ENCODE measurements at regions not wholly inside any gene's neighbourhood (a gene's known extent, or its start where the extent isn't known, plus 50 kb on each side); places are given as distances from the start of the nearest gene placed in this dataset.

GRCh38 chr3:73694983-73695757 is 70.4 kb upstream of the PDZRN3 start:
- ATAC-seq (no peak), FAIRE-seq (no peak), DNase-seq (no peak)
- H3K4me3 ChIP-seq: no peak overlapping the region
- H3K27ac ChIP-seq: no peak overlapping the region
- intact Hi-C loops (cut with DNase I): no loop called here
- 70 to 82% methylated on average over 1 of the region's 1 CpG for WGBS, 2 donors
- H3K36me3 ChIP-seq: no peaks in the 10 kb centered on the region
- no peaks in the 10 kb centered on the region for H3K27me3 ChIP-seq
- TF ChIP-seq, protein P1, sequence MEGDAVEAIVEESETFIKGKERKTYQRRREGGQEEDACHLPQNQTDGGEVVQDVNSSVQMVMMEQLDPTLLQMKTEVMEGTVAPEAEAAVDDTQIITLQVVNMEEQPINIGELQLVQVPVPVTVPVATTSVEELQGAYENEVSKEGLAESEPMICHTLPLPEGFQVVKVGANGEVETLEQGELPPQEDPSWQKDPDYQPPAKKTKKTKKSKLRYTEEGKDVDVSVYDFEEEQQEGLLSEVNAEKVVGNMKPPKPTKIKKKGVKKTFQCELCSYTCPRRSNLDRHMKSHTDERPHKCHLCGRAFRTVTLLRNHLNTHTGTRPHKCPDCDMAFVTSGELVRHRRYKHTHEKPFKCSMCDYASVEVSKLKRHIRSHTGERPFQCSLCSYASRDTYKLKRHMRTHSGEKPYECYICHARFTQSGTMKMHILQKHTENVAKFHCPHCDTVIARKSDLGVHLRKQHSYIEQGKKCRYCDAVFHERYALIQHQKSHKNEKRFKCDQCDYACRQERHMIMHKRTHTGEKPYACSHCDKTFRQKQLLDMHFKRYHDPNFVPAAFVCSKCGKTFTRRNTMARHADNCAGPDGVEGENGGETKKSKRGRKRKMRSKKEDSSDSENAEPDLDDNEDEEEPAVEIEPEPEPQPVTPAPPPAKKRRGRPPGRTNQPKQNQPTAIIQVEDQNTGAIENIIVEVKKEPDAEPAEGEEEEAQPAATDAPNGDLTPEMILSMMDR (IDR thresholded peaks at IDR 0.05): no peak
- no peaks in the 10 kb centered on the region for H3K4me1 ChIP-seq
- H3K9me3 ChIP-seq: no peaks in the 10 kb centered on the region

DNA sequence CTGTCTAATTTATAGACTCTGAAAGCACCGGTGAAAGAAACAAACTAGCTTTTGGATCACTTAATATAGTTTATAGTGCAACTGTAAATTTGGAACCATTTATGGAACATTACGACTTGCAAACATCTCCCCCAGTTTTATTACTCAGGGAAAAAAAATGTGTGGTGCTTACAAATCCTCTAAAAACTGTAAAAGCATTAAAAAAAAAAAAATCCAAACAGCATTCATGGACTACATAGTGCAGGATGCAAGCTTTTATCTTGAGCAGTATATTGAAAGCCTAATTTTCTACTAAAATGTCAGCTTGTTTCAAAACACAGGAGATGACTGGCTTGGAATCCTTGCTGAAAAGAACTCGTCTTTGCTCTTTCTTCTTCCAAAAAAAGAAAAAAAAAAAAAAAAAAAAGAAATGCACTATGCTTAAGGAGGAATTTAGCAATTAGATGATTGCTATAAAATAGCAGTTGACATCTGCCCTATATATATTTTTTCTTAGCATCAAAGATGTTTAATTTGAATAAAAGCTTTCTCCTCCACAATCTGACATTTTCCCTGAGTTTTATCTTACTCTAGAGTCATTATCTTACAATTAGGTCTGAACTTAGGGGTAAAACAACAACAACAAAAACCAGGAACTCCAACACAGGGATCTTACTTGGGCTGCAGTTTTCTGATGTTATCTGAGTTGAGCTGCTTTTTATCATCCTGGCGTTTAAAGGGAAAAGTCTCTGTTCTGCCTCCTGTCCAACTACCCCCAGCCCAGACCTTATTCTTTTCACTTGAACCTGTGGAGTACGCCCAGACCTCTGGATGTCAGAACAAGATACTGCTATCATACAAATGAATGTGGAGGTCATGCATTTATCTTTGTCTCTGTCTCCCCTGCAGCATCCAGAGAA is 62.6 kb upstream of the PDZRN3 start:
- ATAC-seq: peak in 1 of 4 donors; percentile 16
- H3K27me3 ChIP-seq: no peaks in the 10 kb centered on the region
- H3K4me3 ChIP-seq: no peak overlapping the region
- no peaks in the 10 kb centered on the region for H3K4me1 ChIP-seq
- no peaks in the 10 kb centered on the region for H3K9me3 ChIP-seq
- TF ChIP-seq, protein P1 (IDR thresholded peaks at IDR 0.05): no peak
- intact Hi-C loops (cut with DNase I): no loop called here
- H3K27ac ChIP-seq: no peak overlapping the region
- H3K36me3 ChIP-seq: no peaks in the 10 kb centered on the region
- DNase-seq: no peak
- no peak for FAIRE-seq
- 69 to 80% methylated on average over 5 of the region's 5 CpGs for WGBS, 2 donors

- intact Hi-C loops (cut with DNase I): no loop called here
- no peaks in the 10 kb centered on the region for H3K9me3 ChIP-seq
- TF ChIP-seq, protein P1 (IDR thresholded peaks at IDR 0.05): no peak
- no peak overlapping the region for H3K4me3 ChIP-seq
- H3K36me3 ChIP-seq: no peaks in the 10 kb centered on the region
- no peaks in the 10 kb centered on the region for H3K4me1 ChIP-seq
- DNase-seq (no peak), FAIRE-seq (no peak), ATAC-seq (no peak)
- no peaks in the 10 kb centered on the region for H3K27me3 ChIP-seq
- 56 to 76% methylated on average over 4 of the region's 4 CpGs for WGBS, 2 donors
- H3K27ac ChIP-seq: no peak overlapping the region
These were observed 60.3 kb upstream of the PDZRN3 start for GRCh38 chr3:73685061-73685460.

GRCh38 chr3:73683706-73684105 is 59.0 kb upstream of the PDZRN3 start:
- Histone ChIP-seq H3K27ac (no peak overlapping the region), H3K27me3 (no peaks in the 10 kb centered on the region), H3K36me3 (no peaks in the 10 kb centered on the region), H3K9me3 (no peaks in the 10 kb centered on the region), H3K4me3 (no peak overlapping the region), H3K4me1 (no peaks in the 10 kb centered on the region)
- DNase-seq (no peak), FAIRE-seq (no peak), ATAC-seq (no peak)
- WGBS, 2 donors: 71 to 85% methylated on average over 5 of the region's 5 CpGs
- TF ChIP-seq, protein P1 (IDR thresholded peaks at IDR 0.05): no peak
- intact Hi-C loops (cut with DNase I): no loop called here

Measured in pancreas (tissue), 10 donors.